GM12873 (cell line): ENCODE measurements at regions not wholly inside any gene's neighbourhood (a gene's known extent, or its start where the extent isn't known, plus 50 kb on each side); places are given as distances from the start of the nearest gene placed in this dataset.

Experiments
- TF ChIP-seq, protein P1 (sequence below): IDR thresholded peaks from 2 replicates; pipeline ENCODE4 v1.5.1; 2012; ENCODE audit warnings: low read depth, mild to moderate bottlenecking, moderate library complexity, low read length, control low read depth; ENCODE audit not compliant: insufficient read depth; ENCODE audit errors: missing control alignments

GRCh38 chr3:18715208-18715607 lies 290.1 kb upstream of the SATB1 start:
- TF ChIP-seq, protein P1, sequence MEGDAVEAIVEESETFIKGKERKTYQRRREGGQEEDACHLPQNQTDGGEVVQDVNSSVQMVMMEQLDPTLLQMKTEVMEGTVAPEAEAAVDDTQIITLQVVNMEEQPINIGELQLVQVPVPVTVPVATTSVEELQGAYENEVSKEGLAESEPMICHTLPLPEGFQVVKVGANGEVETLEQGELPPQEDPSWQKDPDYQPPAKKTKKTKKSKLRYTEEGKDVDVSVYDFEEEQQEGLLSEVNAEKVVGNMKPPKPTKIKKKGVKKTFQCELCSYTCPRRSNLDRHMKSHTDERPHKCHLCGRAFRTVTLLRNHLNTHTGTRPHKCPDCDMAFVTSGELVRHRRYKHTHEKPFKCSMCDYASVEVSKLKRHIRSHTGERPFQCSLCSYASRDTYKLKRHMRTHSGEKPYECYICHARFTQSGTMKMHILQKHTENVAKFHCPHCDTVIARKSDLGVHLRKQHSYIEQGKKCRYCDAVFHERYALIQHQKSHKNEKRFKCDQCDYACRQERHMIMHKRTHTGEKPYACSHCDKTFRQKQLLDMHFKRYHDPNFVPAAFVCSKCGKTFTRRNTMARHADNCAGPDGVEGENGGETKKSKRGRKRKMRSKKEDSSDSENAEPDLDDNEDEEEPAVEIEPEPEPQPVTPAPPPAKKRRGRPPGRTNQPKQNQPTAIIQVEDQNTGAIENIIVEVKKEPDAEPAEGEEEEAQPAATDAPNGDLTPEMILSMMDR, result no peak

- TF ChIP-seq, protein P1, result no peak
Measured at GRCh38 chr3:18713577-18713951, 288.4 kb upstream of the SATB1 start.

GRCh38 chr3:18712713-18713576 lies 287.8 kb upstream of the SATB1 start:
- TF ChIP-seq, protein P1, result no peak

DNA sequence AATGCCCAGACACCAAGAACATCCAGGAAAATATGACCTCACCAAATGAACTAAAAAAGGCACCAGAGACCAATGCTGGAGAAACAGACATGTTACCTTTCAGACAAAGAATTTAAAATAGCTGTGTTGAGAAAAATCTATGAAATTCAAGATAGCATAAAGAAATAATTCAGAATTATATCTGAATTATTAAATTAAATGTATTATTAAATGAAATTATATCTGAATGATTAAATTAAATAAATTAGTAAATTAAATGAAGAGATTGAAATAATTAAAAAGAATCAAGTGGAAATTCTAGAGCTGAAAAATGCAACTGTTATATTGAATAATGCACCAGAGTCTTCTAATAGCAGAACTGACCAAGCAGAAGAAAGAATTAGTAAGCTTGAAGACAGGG lies 279.2 kb upstream of the SATB1 start:
- TF ChIP-seq, protein P1, result no peak

- TF ChIP-seq, protein P1, result no peak
Measured at GRCh38 chr3:18703798-18704197, 278.7 kb upstream of the SATB1 start.

- TF ChIP-seq, protein P1, result no peak
Measured at GRCh38 chr3:18687286-18687685, 262.1 kb upstream of the SATB1 start.

- TF ChIP-seq, protein P1, result no peak
Measured at GRCh38 chr3:18683900-18684299, 258.8 kb upstream of the SATB1 start.
